Left ventricle myocardium inferior (tissue), 1 donor: ENCODE measurements at regions not wholly inside any gene's neighbourhood (a gene's known extent, or its start where the extent isn't known, plus 50 kb on each side); places are given as distances from the start of the nearest gene placed in this dataset.

Experiments used
- DNase-seq: peaks from one replicate; pipeline ENCODE4 v3.0.0-alpha.2; 2020
- H3K27ac ChIP-seq: fragments of 200-600 bp; replicated peaks from 2 replicates; pipeline ENCODE4 v1.8.0; 2021
- H3K27me3 ChIP-seq: fragments of 200-600 bp; 2 replicates; pipeline ENCODE4 v1.8.0; 2021; ENCODE audit warnings: low read depth
- H3K36me3 ChIP-seq: fragments of 200-600 bp; 2 replicates; pipeline ENCODE4 v1.8.0; 2021
- H3K4me1 ChIP-seq: fragments of 200-600 bp; 2 replicates; pipeline ENCODE4 v1.8.0; 2021
- H3K4me3 ChIP-seq: fragments of 200-600 bp; 2 replicates; pipeline ENCODE4 v1.8.0; 2021; ENCODE audit warnings: mild to moderate bottlenecking, moderate library complexity
- H3K9me3 ChIP-seq: fragments of 200-600 bp; replicated peaks from 2 replicates; pipeline ENCODE4 v1.8.0; 2021
- CTCF ChIP-seq: fragments of 200-600 bp; IDR thresholded peaks from 2 replicates; pipeline ENCODE4 v1.8.0; 2021; ENCODE audit warnings: antibody characterized with exemption, mild to moderate bottlenecking, borderline replicate concordance
- intact Hi-C: fragments of 100-400 bp; cut with micrococcal nuclease; formaldehyde crosslinking; loops from one replicate; pipeline ENCODE4 v1.11.0; 2022
- donor health status: DM: no; HTN: yes; CAD: no; lungs with severe emphysema.

DNA sequence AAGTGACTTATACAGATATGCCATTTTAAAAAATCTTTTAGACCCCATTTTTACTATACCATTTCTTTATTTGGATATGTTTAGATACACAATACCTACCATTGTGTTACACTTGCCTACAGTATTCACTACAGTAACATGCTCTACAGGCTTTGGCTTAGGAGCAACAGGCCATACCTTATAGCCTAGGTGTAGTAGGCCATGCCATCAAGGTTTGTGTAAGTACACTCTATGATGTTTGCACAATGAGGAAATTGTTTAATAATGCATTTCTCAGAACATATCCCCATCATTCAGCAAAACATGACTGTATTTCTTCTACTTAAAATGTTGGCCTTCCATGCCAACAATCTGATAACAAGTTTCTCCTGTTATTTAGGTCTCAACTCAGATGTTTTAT lies 1559.5 kb upstream of the TENM4 start:
- Histone ChIP-seq H3K27ac (no peak overlapping the region), H3K27me3 (no peaks in the 10 kb centered on the region), H3K4me1 (no peaks in the 10 kb centered on the region), H3K36me3 (no peaks in the 10 kb centered on the region), H3K4me3 (no peak overlapping the region), H3K9me3 (no peaks in the 10 kb centered on the region)
- no peak for DNase-seq
- intact Hi-C loops: no loop called here
- no peak for TF ChIP-seq CTCF

DNA sequence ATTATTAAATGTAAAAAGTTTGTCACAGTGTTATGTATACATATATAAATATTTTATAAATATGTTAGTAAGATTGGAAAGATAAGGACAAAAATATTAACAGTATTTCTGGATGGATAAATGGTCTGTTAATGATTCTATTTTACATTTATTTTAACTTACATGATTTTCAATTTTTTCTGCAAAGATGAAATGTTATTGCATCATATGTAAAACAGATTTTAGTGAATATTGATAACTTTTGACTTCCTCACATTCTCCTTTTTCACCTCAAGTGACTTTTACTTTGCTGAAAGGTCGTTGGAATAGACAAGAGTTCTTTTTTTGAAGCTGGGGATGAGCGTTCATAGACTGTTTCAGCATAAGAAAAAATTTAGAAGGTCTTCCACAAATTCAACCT lies 1554.7 kb upstream of the TENM4 start:
- Histone ChIP-seq H3K36me3 (no peaks in the 10 kb centered on the region), H3K27ac (no peak overlapping the region), H3K9me3 (peaks cover 6% of the 10 kb centered on the region), H3K4me1 (no peaks in the 10 kb centered on the region), H3K27me3 (no peaks in the 10 kb centered on the region), H3K4me3 (no peak overlapping the region)
- intact Hi-C loops: no loop called here
- no peak for DNase-seq
- no peak for TF ChIP-seq CTCF

DNA sequence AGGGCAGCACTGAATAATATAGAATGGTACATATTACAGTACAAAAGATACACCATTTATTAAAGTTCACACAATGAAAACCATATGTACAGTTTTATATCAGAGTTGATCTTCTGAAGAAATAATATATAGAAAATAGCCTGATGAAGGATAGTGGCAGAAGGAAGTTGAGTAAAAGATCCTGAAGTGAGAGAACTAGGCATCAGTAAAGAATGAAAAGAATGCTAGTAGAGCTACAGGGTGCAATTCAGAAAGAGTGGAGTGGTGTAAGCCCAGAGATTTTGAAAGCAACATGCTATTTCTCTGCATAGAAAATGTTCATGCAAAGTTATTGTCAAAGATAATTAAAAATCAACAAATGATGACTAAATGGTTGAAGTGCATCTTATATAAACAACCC lies 1552.7 kb upstream of the TENM4 start:
- no peaks in the 10 kb centered on the region for H3K27me3 ChIP-seq
- DNase-seq: no peak
- no peak overlapping the region for H3K27ac ChIP-seq
- H3K4me3 ChIP-seq: no peak overlapping the region
- H3K4me1 ChIP-seq: no peaks in the 10 kb centered on the region
- intact Hi-C loops: no loop called here
- no peaks in the 10 kb centered on the region for H3K36me3 ChIP-seq
- H3K9me3 ChIP-seq: peaks cover 6% of the 10 kb centered on the region
- no peak for TF ChIP-seq CTCF

- H3K27me3 ChIP-seq: no peaks in the 10 kb centered on the region
- H3K4me1 ChIP-seq: no peaks in the 10 kb centered on the region
- H3K4me3 ChIP-seq: no peak overlapping the region
- no peaks in the 10 kb centered on the region for H3K36me3 ChIP-seq
- intact Hi-C loops: no loop called here
- H3K9me3 ChIP-seq: peaks cover 6% of the 10 kb centered on the region
- DNase-seq: no peak
- no peak overlapping the region for H3K27ac ChIP-seq
- no peak for TF ChIP-seq CTCF
These were observed 1550.1 kb upstream of the TENM4 start for GRCh38 chr11:80990885-80991284.

- Histone ChIP-seq H3K4me3 (no peak overlapping the region), H3K9me3 (peaks cover 6% of the 10 kb centered on the region), H3K27me3 (no peaks in the 10 kb centered on the region), H3K27ac (no peak overlapping the region), H3K36me3 (no peaks in the 10 kb centered on the region), H3K4me1 (no peaks in the 10 kb centered on the region)
- intact Hi-C loops: no loop called here
- DNase-seq: no peak
- TF ChIP-seq CTCF: no peak
These were observed 1546.3 kb upstream of the TENM4 start for GRCh38 chr11:80987171-80987570.
